ENCODE measurements at regions not wholly inside any gene's neighbourhood (a gene's known extent, or its start where the extent isn't known, plus 50 kb on each side); places are given as distances from the start of the nearest gene placed in this dataset.

GRCh38 chr1:239303289-239303688 is 83.1 kb upstream of the CHRM3 start:
- H3K14ac ChIP-seq (ENCODE audit: insufficient read depth, low read length): no peak overlapping the region
- TF ChIP-seq CTCF (conservative IDR thresholded peaks at IDR 0.05): no peak
- no peaks in the 10 kb centered on the region for H3K4me1 ChIP-seq (ENCODE audit: insufficient read depth, low read length)
- H3K79me1 ChIP-seq (ENCODE audit: insufficient read depth, low read depth, low read length, poor library complexity, severe bottlenecking): no peaks in the 10 kb centered on the region
- no peak overlapping the region for H3K4ac ChIP-seq (ENCODE audit: low read depth, low read length)
- H3K23me2 ChIP-seq (ENCODE audit: insufficient read length, low read depth, low read length, poor library complexity, severe bottlenecking): no peaks in the 10 kb centered on the region
- H3K9ac ChIP-seq (ENCODE audit: extremely low read depth, insufficient read length, low read length): no peak overlapping the region
- no peak overlapping the region for H3K27ac ChIP-seq (ENCODE audit: insufficient read length, low read depth, low read length)
- no peaks in the 10 kb centered on the region for H3K9me3 ChIP-seq (ENCODE audit: control insufficient read depth, low read depth, low read length)
- DNase-seq: no peak
- no peak overlapping the region for H2AFZ ChIP-seq (ENCODE audit: low read length)
- H3K4me2 ChIP-seq (ENCODE audit: insufficient read depth, insufficient read length, low read length): no peak overlapping the region
- Mint-ChIP-seq H3K4me3 (no peak overlapping the region), H3K27ac (no peak overlapping the region), H3K36me3 (ENCODE audit: insufficient read depth in 1 of 3, low read depth in 3 of 3) (no peaks in the 10 kb centered on the region; a peak in 1 of 7 replicates), H3K4me1 (peaks cover 4 to 8% of the 10 kb centered on the region in 2 experiments; a peak in 3 of 4 replicates), H3K9me3 (no peaks in the 10 kb centered on the region; a peak in 1 of 5 replicates), H3K27me3 (ENCODE audit: low read depth) (no peaks in the 10 kb centered on the region)
- no CpG with 5 or more reads among the region's 9 CpGs for WGBS (ENCODE audit: extremely low coverage, insufficient read length, low lambda C conversion rate)
- no peak overlapping the region for H3T11ph ChIP-seq (ENCODE audit: low read length)
- no peak overlapping the region for H2BK15ac ChIP-seq (ENCODE audit: low read depth, low read length)
- H3K27me3 ChIP-seq (ENCODE audit: insufficient read depth, low read length): no peaks in the 10 kb centered on the region
- H3K79me2 ChIP-seq (ENCODE audit: insufficient read depth, low read length): no peaks in the 10 kb centered on the region
- H2BK120ac ChIP-seq (ENCODE audit: low read depth, low read length, poor library complexity, severe bottlenecking): no peak overlapping the region
- no peak overlapping the region for H3K23ac ChIP-seq (ENCODE audit: insufficient read length, low read depth, low read length)
- no peak overlapping the region for H4K5ac ChIP-seq (ENCODE audit: insufficient read length, low read depth, low read length)
- no peak overlapping the region for H4K8ac ChIP-seq (replicated peaks; ENCODE audit: insufficient read length, low read depth, low read length)
- no peak overlapping the region for H3K56ac ChIP-seq (ENCODE audit: insufficient read length, low read depth, low read length)
- H4K91ac ChIP-seq (ENCODE audit: insufficient read length, low read depth, low read length): no peak overlapping the region
- H2BK12ac ChIP-seq (ENCODE audit: insufficient read length, low read depth, low read length): no peak overlapping the region
- H3K18ac ChIP-seq (ENCODE audit: insufficient read length, low read depth, low read length): no peak overlapping the region
- no peak overlapping the region for H2AK5ac ChIP-seq (ENCODE audit: insufficient read length, low read length)
- H4K20me1 ChIP-seq (ENCODE audit: control insufficient read depth, insufficient read depth, insufficient read length): no peaks in the 10 kb centered on the region
- no peak overlapping the region for H2BK20ac ChIP-seq (ENCODE audit: low read depth, low read length, poor library complexity, severe bottlenecking)
- H2BK5ac ChIP-seq (ENCODE audit: insufficient read length, low read length): no peak overlapping the region
